ENCODE measurements at regions not wholly inside any gene's neighbourhood (a gene's known extent, or its start where the extent isn't known, plus 50 kb on each side); places are given as distances from the start of the nearest gene placed in this dataset.

DNA sequence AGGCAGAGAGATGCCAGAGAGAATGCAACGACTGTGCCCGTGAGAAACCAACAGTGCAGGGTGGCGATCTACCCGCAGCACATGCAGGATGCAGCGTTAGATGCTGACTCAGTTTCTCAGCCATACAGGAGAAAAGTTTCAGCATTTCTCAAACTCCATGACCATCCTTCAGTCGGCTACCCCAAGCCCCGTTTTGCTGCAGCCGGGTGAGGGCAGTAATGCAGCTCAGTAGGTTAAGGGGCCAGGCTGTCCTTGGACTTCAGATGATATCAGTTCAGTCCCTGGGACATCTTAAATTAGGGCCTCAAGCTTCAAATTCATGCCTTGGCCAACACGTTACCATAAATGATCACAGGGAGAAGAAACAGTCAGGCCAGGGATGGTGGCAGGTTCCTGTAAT is 125.5 kb downstream of the PALM2AKAP2 start:
- H3K27me3 Mint-ChIP-seq (ENCODE audit: unreplicated experiment), result no peaks in the 10 kb centered on the region
- no peaks in the 10 kb centered on the region for H3K9me3 Mint-ChIP-seq (ENCODE audit: unreplicated experiment)
- H3K27ac Mint-ChIP-seq (ENCODE audit: unreplicated experiment), result peak overlapping the region; percentile 72
- TF ChIP-seq, protein P1, sequence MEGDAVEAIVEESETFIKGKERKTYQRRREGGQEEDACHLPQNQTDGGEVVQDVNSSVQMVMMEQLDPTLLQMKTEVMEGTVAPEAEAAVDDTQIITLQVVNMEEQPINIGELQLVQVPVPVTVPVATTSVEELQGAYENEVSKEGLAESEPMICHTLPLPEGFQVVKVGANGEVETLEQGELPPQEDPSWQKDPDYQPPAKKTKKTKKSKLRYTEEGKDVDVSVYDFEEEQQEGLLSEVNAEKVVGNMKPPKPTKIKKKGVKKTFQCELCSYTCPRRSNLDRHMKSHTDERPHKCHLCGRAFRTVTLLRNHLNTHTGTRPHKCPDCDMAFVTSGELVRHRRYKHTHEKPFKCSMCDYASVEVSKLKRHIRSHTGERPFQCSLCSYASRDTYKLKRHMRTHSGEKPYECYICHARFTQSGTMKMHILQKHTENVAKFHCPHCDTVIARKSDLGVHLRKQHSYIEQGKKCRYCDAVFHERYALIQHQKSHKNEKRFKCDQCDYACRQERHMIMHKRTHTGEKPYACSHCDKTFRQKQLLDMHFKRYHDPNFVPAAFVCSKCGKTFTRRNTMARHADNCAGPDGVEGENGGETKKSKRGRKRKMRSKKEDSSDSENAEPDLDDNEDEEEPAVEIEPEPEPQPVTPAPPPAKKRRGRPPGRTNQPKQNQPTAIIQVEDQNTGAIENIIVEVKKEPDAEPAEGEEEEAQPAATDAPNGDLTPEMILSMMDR (IDR thresholded peaks at IDR 0.05), result no peak
- DNase-seq (ENCODE audit: extremely low spot score, unreplicated experiment), result no peak
- no peaks in the 10 kb centered on the region for H3K36me3 Mint-ChIP-seq (ENCODE audit: unreplicated experiment)
- peaks cover 35% of the 10 kb centered on the region for H3K4me1 Mint-ChIP-seq (ENCODE audit: unreplicated experiment)
- no peak overlapping the region for H3K4me3 Mint-ChIP-seq (ENCODE audit: unreplicated experiment)

DNA sequence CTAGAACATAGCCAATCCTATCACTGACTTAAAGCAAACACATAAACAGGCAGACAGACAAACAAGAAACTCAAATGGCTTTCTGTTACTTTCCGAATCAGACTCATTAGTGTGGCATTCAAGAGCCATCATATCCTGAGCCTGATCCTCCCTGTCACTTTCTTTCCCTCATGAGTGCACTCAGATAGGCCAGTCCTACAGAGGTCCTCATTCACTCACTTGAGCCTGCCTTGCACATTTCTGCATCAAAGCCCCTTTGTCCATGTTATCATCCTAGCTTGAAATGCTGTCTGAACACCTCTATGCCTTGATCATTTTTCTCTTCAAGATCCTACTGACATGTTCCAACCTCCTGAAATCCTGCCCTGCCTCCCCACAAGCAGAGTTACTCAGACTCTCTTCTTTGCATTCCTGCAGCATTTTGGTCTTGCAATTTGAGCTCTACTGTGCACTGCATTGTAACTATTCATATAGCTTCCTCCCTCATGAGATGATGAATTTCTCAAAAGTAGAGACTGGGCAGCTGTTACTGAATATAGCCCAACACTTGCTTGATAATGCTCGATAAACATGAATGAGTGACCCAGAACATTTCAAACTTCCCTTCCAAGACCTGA is 126.9 kb downstream of the PALM2AKAP2 start:
- Mint-ChIP-seq H3K4me3 (ENCODE audit: unreplicated experiment) (no peak overlapping the region), H3K4me1 (ENCODE audit: unreplicated experiment) (peaks cover 35% of the 10 kb centered on the region), H3K9me3 (ENCODE audit: unreplicated experiment) (no peaks in the 10 kb centered on the region), H3K27me3 (ENCODE audit: unreplicated experiment) (no peaks in the 10 kb centered on the region), H3K36me3 (ENCODE audit: unreplicated experiment) (no peaks in the 10 kb centered on the region), H3K27ac (ENCODE audit: unreplicated experiment) (peak overlapping the region; percentile 5)
- TF ChIP-seq, protein P1 (IDR thresholded peaks at IDR 0.05), result peak; percentile 2
- no peak for DNase-seq (ENCODE audit: extremely low spot score, unreplicated experiment)

DNA sequence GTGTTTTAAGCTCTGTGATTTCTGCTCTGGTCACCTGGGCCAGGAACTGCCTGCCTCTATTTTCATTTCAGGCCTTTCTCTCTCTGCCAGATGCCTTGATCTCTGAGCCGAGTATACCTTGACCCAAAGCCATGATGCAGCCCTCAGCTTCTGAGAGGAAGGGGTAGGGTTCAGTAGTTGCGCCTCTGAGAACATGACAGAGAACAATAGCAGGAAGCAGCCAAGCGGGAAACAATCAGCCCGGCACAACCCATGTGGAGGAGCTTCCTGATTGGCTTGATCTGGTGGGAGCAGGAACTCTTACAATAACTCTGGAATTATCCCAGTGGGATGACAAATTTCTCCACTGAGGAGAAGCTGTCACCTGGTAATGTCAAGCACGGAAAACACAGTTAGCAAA is 127.4 kb downstream of the PALM2AKAP2 start:
- TF ChIP-seq, protein P1 (IDR thresholded peaks at IDR 0.05), result no peak
- Mint-ChIP-seq H3K36me3 (ENCODE audit: unreplicated experiment) (no peaks in the 10 kb centered on the region), H3K27ac (ENCODE audit: unreplicated experiment) (peak overlapping the region; percentile 1), H3K4me1 (ENCODE audit: unreplicated experiment) (peaks cover 35% of the 10 kb centered on the region), H3K4me3 (ENCODE audit: unreplicated experiment) (no peak overlapping the region), H3K27me3 (ENCODE audit: unreplicated experiment) (no peaks in the 10 kb centered on the region), H3K9me3 (ENCODE audit: unreplicated experiment) (no peaks in the 10 kb centered on the region)
- no peak for DNase-seq (ENCODE audit: extremely low spot score, unreplicated experiment)

DNA sequence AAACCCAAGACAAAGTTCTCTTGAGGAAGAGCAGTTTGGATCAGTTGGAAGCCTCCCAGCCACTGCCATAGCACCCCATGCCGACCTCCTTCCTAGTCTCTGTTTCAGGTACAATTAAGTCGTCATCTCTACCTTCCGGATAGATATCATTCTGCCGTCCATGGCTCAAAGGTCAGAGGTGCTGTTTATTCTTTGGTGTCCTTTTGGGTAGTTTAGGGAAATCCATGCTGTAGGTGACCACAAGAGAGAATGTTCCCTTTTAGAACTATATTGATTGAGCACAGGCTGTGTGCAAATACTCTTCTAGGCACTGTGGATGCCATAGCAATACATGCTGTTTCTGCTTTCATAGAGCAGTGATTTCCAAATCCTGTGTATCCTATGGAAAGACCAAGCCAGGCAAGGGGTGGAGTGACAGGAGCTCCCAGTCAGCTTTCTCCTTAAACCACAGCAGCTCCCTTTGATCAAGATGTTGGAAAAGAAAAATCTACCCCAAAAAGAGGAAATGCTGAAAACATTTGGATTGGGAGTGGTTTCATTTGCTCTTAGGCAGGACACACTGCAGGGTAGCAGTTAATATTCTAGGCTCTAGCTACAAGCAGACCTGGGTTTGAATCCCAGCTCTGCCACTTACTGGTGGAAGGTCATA is 127.9 kb downstream of the PALM2AKAP2 start:
- H3K27me3 Mint-ChIP-seq (ENCODE audit: unreplicated experiment), result no peaks in the 10 kb centered on the region
- no peak for DNase-seq (ENCODE audit: extremely low spot score, unreplicated experiment)
- H3K4me1 Mint-ChIP-seq (ENCODE audit: unreplicated experiment), result peaks cover 35% of the 10 kb centered on the region
- TF ChIP-seq, protein P1 (IDR thresholded peaks at IDR 0.05), result no peak
- no peak overlapping the region for H3K4me3 Mint-ChIP-seq (ENCODE audit: unreplicated experiment)
- H3K36me3 Mint-ChIP-seq (ENCODE audit: unreplicated experiment), result no peaks in the 10 kb centered on the region
- peak overlapping the region; percentile 1 for H3K27ac Mint-ChIP-seq (ENCODE audit: unreplicated experiment)
- H3K9me3 Mint-ChIP-seq (ENCODE audit: unreplicated experiment), result no peaks in the 10 kb centered on the region

DNA sequence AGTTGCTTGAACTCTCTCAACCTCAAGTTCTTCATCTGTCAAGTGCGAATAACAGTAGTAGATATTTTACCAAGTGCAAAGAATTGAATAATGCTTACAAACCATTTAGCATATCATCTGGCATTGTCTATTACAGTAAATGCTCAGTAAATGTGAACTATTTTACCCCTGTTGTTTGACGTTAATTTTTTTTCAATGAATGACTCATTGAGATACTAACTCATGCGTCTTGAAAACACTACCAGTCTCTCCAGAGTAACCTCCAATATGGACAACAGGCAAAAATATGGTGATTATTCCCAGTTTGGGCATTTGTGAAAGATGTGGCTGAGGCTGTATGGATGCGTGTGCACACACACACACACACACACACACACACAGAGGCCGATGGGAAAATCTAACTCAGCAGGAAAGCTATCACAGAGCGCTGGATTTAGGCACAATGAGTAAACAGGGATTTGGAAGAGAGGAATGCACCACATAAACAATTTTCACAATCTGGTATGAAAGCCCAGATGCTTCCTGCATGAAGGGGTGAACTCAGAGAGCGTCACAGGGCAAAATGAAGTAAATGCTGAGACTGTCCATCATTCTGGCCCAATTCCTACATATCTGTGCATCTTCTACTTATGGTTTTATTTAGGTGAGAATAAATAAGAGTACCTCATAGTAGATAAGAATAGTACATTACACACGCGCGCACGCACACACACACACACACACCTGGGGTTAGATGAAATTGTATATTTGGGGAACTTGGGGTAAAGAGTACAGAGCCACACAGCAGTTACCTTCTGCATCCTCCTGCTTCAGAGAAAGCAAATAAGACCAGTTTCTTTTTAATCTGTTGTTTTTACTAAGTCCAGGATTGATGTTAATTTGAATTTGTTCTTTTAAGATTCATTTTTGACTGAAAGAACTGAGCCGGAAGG is 128.7 kb downstream of the PALM2AKAP2 start:
- no peak overlapping the region for H3K27ac Mint-ChIP-seq (ENCODE audit: unreplicated experiment)
- H3K4me3 Mint-ChIP-seq (ENCODE audit: unreplicated experiment), result no peak overlapping the region
- no peaks in the 10 kb centered on the region for H3K27me3 Mint-ChIP-seq (ENCODE audit: unreplicated experiment)
- H3K4me1 Mint-ChIP-seq (ENCODE audit: unreplicated experiment), result peaks cover 34% of the 10 kb centered on the region
- H3K9me3 Mint-ChIP-seq (ENCODE audit: unreplicated experiment), result no peaks in the 10 kb centered on the region
- TF ChIP-seq, protein P1 (IDR thresholded peaks at IDR 0.05), result no peak
- no peak for DNase-seq (ENCODE audit: extremely low spot score, unreplicated experiment)
- H3K36me3 Mint-ChIP-seq (ENCODE audit: unreplicated experiment), result no peaks in the 10 kb centered on the region

All from osteocyte (in vitro differentiated cells).